NCI-H1048 (cell line): ENCODE measurements at regions not wholly inside any gene's neighbourhood (a gene's known extent, or its start where the extent isn't known, plus 50 kb on each side); places are given as distances from the start of the nearest gene placed in this dataset.

Experiments
- DNase-seq: peaks from one replicate; lab custom pipeline; 2025; lab: John Stamatoyannopoulos, UW

GRCh38 chr5:142508591-142508990, 177.3 kb downstream of the FGF1 start:
- DNase-seq = no peak

- no peak for DNase-seq
Observed at GRCh38 chr5:142507531-142508372, 178.1 kb downstream of the FGF1 start.

- DNase-seq = no peak
Observed at GRCh38 chr5:142506756-142507155, 179.1 kb downstream of the FGF1 start.

GRCh38 chr5:142506046-142506445, 179.8 kb downstream of the FGF1 start:
- no peak for DNase-seq

GRCh38 chr5:142501890-142502289, 177.1 kb upstream of the SPRY4 start:
- DNase-seq = no peak

- DNase-seq = no peak
Observed at GRCh38 chr5:142500227-142500905, 175.5 kb upstream of the SPRY4 start.

GRCh38 chr5:142499591-142500226, 174.9 kb upstream of the SPRY4 start:
- DNase-seq = no peak

- no peak for DNase-seq
Observed at GRCh38 chr5:142498298-142498697, 173.5 kb upstream of the SPRY4 start.

- DNase-seq = no peak
Observed at GRCh38 chr5:142495531-142495930, 170.7 kb upstream of the SPRY4 start.

- DNase-seq = no peak
Observed at GRCh38 chr5:142493875-142494518, 169.2 kb upstream of the SPRY4 start.

GRCh38 chr5:142492781-142493281, 168.0 kb upstream of the SPRY4 start:
- no peak for DNase-seq

GRCh38 chr5:142491679-142492078, 166.9 kb upstream of the SPRY4 start:
- DNase-seq = no peak

GRCh38 chr5:142491270-142491669, 166.4 kb upstream of the SPRY4 start:
- no peak for DNase-seq

GRCh38 chr5:142486581-142486980, 161.8 kb upstream of the SPRY4 start:
- no peak for DNase-seq

GRCh38 chr5:142486020-142486419, 161.2 kb upstream of the SPRY4 start:
- DNase-seq = no peak

- no peak for DNase-seq
Observed at GRCh38 chr5:142484821-142485387, 160.1 kb upstream of the SPRY4 start.

GRCh38 chr5:142482207-142482606, 157.4 kb upstream of the SPRY4 start:
- DNase-seq = no peak

GRCh38 chr5:142481410-142481809, 156.6 kb upstream of the SPRY4 start:
- DNase-seq = no peak

- no peak for DNase-seq
Observed at GRCh38 chr5:142479854-142480519, 155.2 kb upstream of the SPRY4 start.

GRCh38 chr5:142479150-142479549, 154.3 kb upstream of the SPRY4 start:
- DNase-seq = no peak

GRCh38 chr5:142478113-142478512, 153.3 kb upstream of the SPRY4 start:
- no peak for DNase-seq
